Caco-2 (cell line): ENCODE measurements at regions not wholly inside any gene's neighbourhood (a gene's known extent, or its start where the extent isn't known, plus 50 kb on each side); places are given as distances from the start of the nearest gene placed in this dataset.

Source experiments
- BruUV-seq: library from RNA; stranded (reverse); fragments of 400-500 nt; replicated peaks from 2 replicates; lab custom pipeline; 2021; lab: Mats Ljungman, UMichigan
- CTCF ChIA-PET: fragments of 300-600 bp; sonication (Branson Sonifier 250); formaldehyde crosslinking; loops from one replicate; lab custom pipeline; 2022; ENCODE audit warnings: antibody characterized with exemption; lab: Charles Lee
- POLR2A ChIA-PET: fragments of 300-600 bp; sonication (Branson Sonifier 250); formaldehyde crosslinking; loops from one replicate; lab custom pipeline; 2022; ENCODE audit warnings: antibody characterized with exemption; lab: Charles Lee
- DNase-seq, 2 experiments: peaks; one replicate each; pipeline versions ENCODE4 v3.0.0 to v3.0.0-alpha.2; 2020 to 2022
- H3K27me3 ChIP-seq: replicated peaks from 2 replicates; pipeline ENCODE4 v1.6.0; 2011; ENCODE audit warnings: low read length; ENCODE audit not compliant: control insufficient read depth, insufficient read depth
- H3K36me3 ChIP-seq: 2 replicates; pipeline ENCODE4 v1.5.1; 2011; ENCODE audit warnings: low read length; ENCODE audit not compliant: control insufficient read depth, insufficient read depth
- H3K4me1 ChIP-seq: fragments of 250-450 bp; sonication (Bioruptor Pico); 2 replicates; pipeline ENCODE4 v1.5.1; 2020; ENCODE audit warnings: mild to moderate bottlenecking
- H3K4me3 ChIP-seq: 2 replicates; pipeline ENCODE4 v1.5.1; 2011; ENCODE audit warnings: low read depth, mild to moderate bottlenecking, control low read depth, low read length
- H3K9me3 ChIP-seq: fragments of 250-450 bp; sonication (Bioruptor Pico); 2 replicates; pipeline ENCODE4 v1.5.1; 2020; ENCODE audit warnings: mild to moderate bottlenecking, moderate library complexity
- H3K27ac Mint-ChIP-seq: one replicate; pipeline ENCODE4 v1.8.0; 2022; ENCODE audit warnings: mixed read lengths; ENCODE audit not compliant: unreplicated experiment
- H3K27me3 Mint-ChIP-seq: one replicate; pipeline ENCODE4 v1.8.0; 2022; ENCODE audit warnings: mixed read lengths; ENCODE audit not compliant: insufficient read depth, unreplicated experiment
- H3K36me3 Mint-ChIP-seq: one replicate; pipeline ENCODE4 v1.8.0; 2022; ENCODE audit warnings: mild to moderate bottlenecking, mixed read lengths; ENCODE audit not compliant: insufficient read depth, unreplicated experiment
- H3K4me1 Mint-ChIP-seq: one replicate; pipeline ENCODE4 v1.8.0; 2022; ENCODE audit warnings: low read depth, mixed read lengths; ENCODE audit not compliant: unreplicated experiment
- H3K4me3 Mint-ChIP-seq: one replicate; pipeline ENCODE4 v1.8.0; 2022; ENCODE audit warnings: mild to moderate bottlenecking, moderate library complexity, mixed read lengths; ENCODE audit not compliant: unreplicated experiment
- H3K9me3 Mint-ChIP-seq: one replicate; pipeline ENCODE4 v1.8.0; 2022; ENCODE audit warnings: mixed read lengths; ENCODE audit not compliant: unreplicated experiment
- CTCF ChIP-seq, 2 experiments: fragments of 200-600 bp in 1 of 2; IDR thresholded peaks; 1 replicate in 1 of 2; 2 replicates in 1 of 2; pipeline versions ENCODE4 v1.5.1 to v1.8.0; 2011 to 2022; ENCODE audit warnings: antibody characterized with exemption in 1 of 2, control low read depth in 1 of 2, inconsistent platforms in 1 of 2, low read depth in 1 of 2, low read length in 1 of 2, mild to moderate bottlenecking in 1 of 2, moderate library complexity in 1 of 2; ENCODE audit not compliant: insufficient read depth in 1 of 2, severe bottlenecking in 1 of 2, unreplicated experiment in 1 of 2
- intact Hi-C: fragments of 100-400 bp; cut with micrococcal nuclease; formaldehyde crosslinking; loops from one replicate; pipeline ENCODE4 v1.10.0; 2022; ENCODE audit not compliant: unreplicated experiment

DNA sequence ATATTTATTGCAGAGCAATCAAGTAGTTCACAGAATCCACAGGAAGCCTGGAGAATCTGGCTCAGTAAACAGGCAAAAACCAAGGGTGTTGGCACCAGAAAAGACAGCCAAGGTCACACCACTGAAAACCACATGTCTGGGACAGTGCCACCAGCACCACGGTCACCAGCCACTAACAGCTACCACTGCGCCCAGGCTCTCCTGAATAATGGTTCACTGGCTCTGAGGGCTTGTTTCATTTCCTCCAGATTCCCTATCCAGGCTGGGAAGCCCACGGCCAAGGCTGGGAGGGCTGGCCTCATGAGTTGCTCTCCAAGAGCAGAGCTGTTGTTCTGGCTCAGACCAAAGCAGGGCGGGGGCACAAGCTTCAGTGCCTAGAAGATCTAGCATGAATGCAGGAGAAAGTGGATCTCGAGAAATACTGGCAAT is 54.5 kb upstream of the PTGFRN start:
- peak overlapping the region; percentile 72 for H3K27ac Mint-ChIP-seq
- H3K36me3 Mint-ChIP-seq = no peaks in the 10 kb centered on the region
- ChIA-PET CTCF (no interaction called here), POLR2A (no interaction called here)
- no peaks in the 10 kb centered on the region for H3K36me3 ChIP-seq
- intact Hi-C loops = loop anchor here (10.0 kb wide), 1 partner anchor 200 kb away; no protein-coding TSS in a partner anchor
- H3K4me3 Mint-ChIP-seq = peak overlapping the region; percentile 16
- no peak for DNase-seq
- H3K9me3 ChIP-seq = no peaks in the 10 kb centered on the region
- no peaks in the 10 kb centered on the region for H3K27me3 Mint-ChIP-seq
- TF ChIP-seq CTCF (IDR thresholded peaks at IDR 0.05; ENCODE audit: insufficient read depth in 1 of 2, low read depth in 1 of 2, low read length in 1 of 2, severe bottlenecking in 1 of 2, unreplicated experiment in 1 of 2) = no peak
- H3K4me1 Mint-ChIP-seq = peaks cover 28% of the 10 kb centered on the region
- H3K27me3 ChIP-seq = no peaks in the 10 kb centered on the region
- H3K4me1 ChIP-seq = peaks cover 24% of the 10 kb centered on the region
- H3K9me3 Mint-ChIP-seq = peaks cover 6% of the 10 kb centered on the region
- no peak overlapping the region for H3K4me3 ChIP-seq
- no TSS peak for BruUV-seq

DNA sequence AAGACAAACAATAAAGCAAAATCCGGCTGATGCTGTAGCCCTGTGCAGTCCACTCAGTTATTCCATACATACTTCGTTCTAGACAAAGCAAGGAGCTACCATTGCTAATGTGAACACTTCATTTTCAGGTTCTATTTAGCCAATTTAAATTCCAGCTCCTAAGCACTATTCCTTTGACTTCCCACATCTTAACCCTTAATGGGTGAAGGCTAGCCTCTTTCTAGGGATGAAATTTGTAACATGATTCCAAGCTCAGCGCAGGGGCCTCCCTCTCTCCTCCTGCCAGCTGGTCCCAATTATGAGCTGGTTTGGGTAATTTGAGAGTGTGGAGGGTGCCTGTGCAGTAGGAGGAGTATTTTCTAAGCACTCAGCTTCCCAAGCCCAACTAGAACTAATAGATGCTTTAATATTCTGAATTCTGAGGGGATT is 53.9 kb upstream of the PTGFRN start:
- BruUV-seq = no TSS peak
- Histone ChIP-seq H3K36me3 (no peaks in the 10 kb centered on the region), H3K27me3 (no peaks in the 10 kb centered on the region), H3K4me3 (no peak overlapping the region), H3K9me3 (no peaks in the 10 kb centered on the region), H3K4me1 (peaks cover 24% of the 10 kb centered on the region)
- ChIA-PET POLR2A (no interaction called here), CTCF (interaction anchor here (0.6 kb wide), 1 partner anchor 188 kb away, joined by 4 read pairs; the partner anchor contains the start of gene IGSF3)
- H3K36me3 Mint-ChIP-seq = no peaks in the 10 kb centered on the region
- TF ChIP-seq CTCF (IDR thresholded peaks at IDR 0.05; ENCODE audit: insufficient read depth in 1 of 2, low read depth in 1 of 2, low read length in 1 of 2, severe bottlenecking in 1 of 2, unreplicated experiment in 1 of 2) = no peak
- H3K27ac Mint-ChIP-seq = no peak overlapping the region
- peaks cover 28% of the 10 kb centered on the region for H3K4me1 Mint-ChIP-seq
- intact Hi-C loops = loop anchor here (10.0 kb wide), 1 partner anchor 199 kb away; no protein-coding TSS in a partner anchor
- H3K9me3 Mint-ChIP-seq = peaks cover 10% of the 10 kb centered on the region
- no peak for DNase-seq
- H3K27me3 Mint-ChIP-seq = no peaks in the 10 kb centered on the region
- H3K4me3 Mint-ChIP-seq = no peak overlapping the region

DNA sequence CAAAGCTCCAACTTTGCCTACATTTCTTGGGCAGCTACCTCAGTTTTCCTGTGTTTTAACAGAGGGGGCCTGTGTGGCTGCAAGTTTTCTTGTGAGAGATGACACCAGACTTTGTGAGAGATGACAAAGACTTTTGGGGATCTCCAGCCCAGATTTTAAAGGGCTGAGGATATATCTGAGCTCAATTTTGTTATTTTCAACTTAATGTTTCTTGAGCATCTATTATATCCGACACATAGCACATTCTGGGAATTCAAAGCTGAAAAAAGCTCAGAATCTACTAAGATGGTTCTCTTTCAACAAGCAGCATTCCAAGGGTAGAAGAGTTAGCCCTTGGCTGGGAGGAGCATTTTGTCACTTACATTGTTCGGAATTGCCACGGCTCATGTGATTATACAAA is 53.4 kb upstream of the PTGFRN start:
- no peaks in the 10 kb centered on the region for H3K27me3 ChIP-seq
- Mint-ChIP-seq H3K27me3 (no peaks in the 10 kb centered on the region), H3K9me3 (peaks cover 10% of the 10 kb centered on the region), H3K4me1 (peaks cover 28% of the 10 kb centered on the region), H3K36me3 (no peaks in the 10 kb centered on the region), H3K4me3 (no peak overlapping the region), H3K27ac (no peak overlapping the region)
- H3K9me3 ChIP-seq = no peaks in the 10 kb centered on the region
- H3K4me1 ChIP-seq = peaks cover 24% of the 10 kb centered on the region
- POLR2A ChIA-PET = no interaction called here
- intact Hi-C loops = loop anchor here (10.0 kb wide), 1 partner anchor 198 kb away; no protein-coding TSS in a partner anchor
- no peak overlapping the region for H3K4me3 ChIP-seq
- DNase-seq = no peak
- no peak for TF ChIP-seq CTCF (IDR thresholded peaks at IDR 0.05; ENCODE audit: insufficient read depth in 1 of 2, low read depth in 1 of 2, low read length in 1 of 2, severe bottlenecking in 1 of 2, unreplicated experiment in 1 of 2)
- H3K36me3 ChIP-seq = no peaks in the 10 kb centered on the region
- CTCF ChIA-PET = interaction anchor here (0.6 kb wide), 1 partner anchor 189 kb away, joined by 4 read pairs; the partner anchor contains the start of gene IGSF3
- no TSS peak for BruUV-seq
